Loucy (cell line): ENCODE measurements at regions not wholly inside any gene's neighbourhood (a gene's known extent, or its start where the extent isn't known, plus 50 kb on each side); places are given as distances from the start of the nearest gene placed in this dataset.

Experiments
- CTCF ChIP-seq: fragments of 200-600 bp; sonication (generic); conservative IDR thresholded peaks from 2 replicates; pipeline ENCODE4 v1.5.1; 2014; ENCODE audit warnings: mild to moderate bottlenecking, antibody characterized with exemption, low read length
- EZH2phosphoT487 ChIP-seq: fragments of 200-600 bp; IDR thresholded peaks from 2 replicates; pipeline ENCODE4 v1.6.1; 2018; ENCODE audit warnings: antibody characterized with exemption, mild to moderate bottlenecking, moderate library complexity, borderline replicate concordance

- TF ChIP-seq CTCF: no peak
- no peak for TF ChIP-seq EZH2phosphoT487
Observed at GRCh38 chr6:130752267-130752666, 74.9 kb upstream of the SMLR1 start.
